Breast epithelium (tissue), 3 donors: ENCODE measurements at regions not wholly inside any gene's neighbourhood (a gene's known extent, or its start where the extent isn't known, plus 50 kb on each side); places are given as distances from the start of the nearest gene placed in this dataset.

ENCODE experiments used
- CTCF ChIP-seq, 3 donors: fragments of 450-650 bp; IDR thresholded peaks; one replicate each; pipeline ENCODE4 v1.5.1; 2016 to 2017; ENCODE audit warnings: antibody characterized with exemption in 3 of 3, mild to moderate bottlenecking in 3 of 3, moderate library complexity in 3 of 3
- POLR2A ChIP-seq: fragments of 450-650 bp; IDR thresholded peaks from one replicate; pipeline ENCODE4 v1.6.1; 2016; ENCODE audit warnings: antibody characterized with exemption, mild to moderate bottlenecking, moderate library complexity

GRCh38 chr14:51342226-51342625, 102.2 kb downstream of the TMX1 start:
- no peak for TF ChIP-seq CTCF (IDR thresholded peaks at IDR 0.05)
- no peak for TF ChIP-seq POLR2A
